GM12878 (cell line): ENCODE measurements at regions not wholly inside any gene's neighbourhood (a gene's known extent, or its start where the extent isn't known, plus 50 kb on each side); places are given as distances from the start of the nearest gene placed in this dataset.

Experiments
- ATAC-seq: fragments of 200-7000 bp; cut with Tn5 transposase; 3 replicates; pipeline ENCODE4 v1.9.1; 2020; ENCODE audit warnings: mild to moderate bottlenecking, moderate library complexity
- BruUV-seq: library from RNA; stranded (reverse); fragments of 400-500 nt; replicated peaks from 2 replicates; lab custom pipeline; 2021; lab: Mats Ljungman, UMichigan
- CTCF ChIA-PET: fragments of 300-600 bp; sonication (Branson Sonifier 250); formaldehyde crosslinking; extraction: SDS; loops from one replicate; lab custom pipeline; 2021; ENCODE audit warnings: inconsistent platforms; lab: Yijun Ruan, JAX
- POLR2A ChIA-PET: fragments of 350-600 bp; formaldehyde crosslinking; extraction: SDS; loops from one replicate; lab custom pipeline; 2021; ENCODE audit warnings: inconsistent platforms; lab: Charles Lee
- RAD21 ChIA-PET: fragments of 300-600 bp; sonication (Branson Sonifier 250); formaldehyde crosslinking; loops from one replicate; lab custom pipeline; 2023; ENCODE audit warnings: antibody characterized with exemption; ENCODE audit not compliant: unreplicated experiment; lab: Charles Lee
- SMC1A ChIA-PET: fragments of 300-600 bp; sonication (Branson Sonifier 250); formaldehyde crosslinking; loops from one replicate; lab custom pipeline; 2023; ENCODE audit not compliant: unreplicated experiment, uncharacterized antibody; lab: Charles Lee
- DNase-seq: peaks from one replicate; pipeline ENCODE4 v3.0.0-alpha.2; 2011; ENCODE audit warnings: low read depth, low spot score
- FAIRE-seq: peaks from 3 replicates; lab custom pipeline; 2011; peaks lifted over from hg19 to GRCh38; lab: Jason Lieb, UNC
- H2AFZ ChIP-seq: 2 replicates; pipeline ENCODE4 v1.6.0; 2011; ENCODE audit warnings: low read depth, low read length, control low read depth; ENCODE audit not compliant: control insufficient read depth
- H3K27ac ChIP-seq: 2 replicates; pipeline ENCODE4 v1.5.1; 2011; ENCODE audit warnings: control low read depth; ENCODE audit not compliant: control insufficient read depth, insufficient read depth
- H3K27me3 ChIP-seq, 2 experiments: replicated peaks in 1 of 2; 2 replicates each; pipeline versions ENCODE4 v1.6.0 to v1.6.1; 2011; ENCODE audit warnings: low read length in 1 of 2; ENCODE audit not compliant: control insufficient read depth in 2 of 2, insufficient read depth in 2 of 2
- H3K36me3 ChIP-seq, 2 experiments: 2 replicates each; pipeline ENCODE4 v1.5.1; 2011; ENCODE audit warnings: low read length in 1 of 2; ENCODE audit not compliant: control insufficient read depth in 2 of 2, insufficient read depth in 2 of 2
- H3K4me1 ChIP-seq: 2 replicates; pipeline ENCODE4 v1.6.1; 2011; ENCODE audit warnings: mild to moderate bottlenecking, low read length, moderate library complexity, mixed read lengths; ENCODE audit not compliant: control insufficient read depth, insufficient read depth
- H3K4me2 ChIP-seq: 2 replicates; pipeline ENCODE4 v1.6.0; 2011; ENCODE audit warnings: control low read depth; ENCODE audit not compliant: control insufficient read depth, insufficient read depth
- H3K4me3 ChIP-seq: fragments of 200-600 bp; sonication (generic); 2 replicates; pipeline ENCODE4 v1.5.1; 2016
- H3K79me2 ChIP-seq: 2 replicates; pipeline ENCODE4 v1.6.0; 2011; ENCODE audit warnings: low read length; ENCODE audit not compliant: control insufficient read depth, insufficient read depth
- H3K9ac ChIP-seq: 2 replicates; pipeline ENCODE4 v1.8.0; 2011; ENCODE audit warnings: low read length, control low read depth, mixed read lengths; ENCODE audit not compliant: control insufficient read depth, insufficient read depth
- H3K9me3 ChIP-seq: replicated peaks from 3 replicates; pipeline ENCODE4 v1.5.1; 2011; ENCODE audit warnings: mild to moderate bottlenecking, low read length; ENCODE audit not compliant: control insufficient read depth, insufficient read depth
- H4K20me1 ChIP-seq: 2 replicates; pipeline ENCODE4 v1.6.0; 2011; ENCODE audit not compliant: control insufficient read depth, insufficient read depth
- ATF7 ChIP-seq: fragments of 450-650 bp; IDR thresholded peaks from 2 replicates; pipeline ENCODE4 v1.6.1; 2016; ENCODE audit warnings: low read depth, mild to moderate bottlenecking
- BCL11A ChIP-seq: IDR thresholded peaks from 2 replicates; pipeline ENCODE4 v1.6.1; 2011; ENCODE audit warnings: low read depth, low read length
- EP300 ChIP-seq, 2 experiments: fragments of 150-350 bp in 1 of 2; IDR thresholded peaks; 2 replicates each; pipeline ENCODE4 v1.6.1; 2011 to 2012; ENCODE audit warnings: low read depth in 2 of 2, low read length in 2 of 2, borderline replicate concordance in 1 of 2, improper control_type of control experiment in 1 of 2, inconsistent platforms in 1 of 2; ENCODE audit not compliant: control insufficient read depth in 1 of 2
- FOXK2 ChIP-seq: fragments of 450-650 bp; IDR thresholded peaks from 2 replicates; pipeline ENCODE4 v1.6.1; 2017; ENCODE audit warnings: mild to moderate bottlenecking, moderate library complexity
- MEF2B ChIP-seq: fragments of 450-650 bp; IDR thresholded peaks from 2 replicates; pipeline ENCODE4 v1.6.1; 2018; ENCODE audit warnings: mild to moderate bottlenecking, moderate library complexity; ENCODE audit not compliant: partially characterized antibody, poor library complexity, severe bottlenecking
- MTA3 ChIP-seq: IDR thresholded peaks from 2 replicates; pipeline ENCODE4 v1.6.1; 2012; ENCODE audit warnings: low read length, inconsistent platforms, borderline replicate concordance
- NR2C1 ChIP-seq: fragments of 450-650 bp; IDR thresholded peaks from 2 replicates; pipeline ENCODE4 v1.6.1; 2017; ENCODE audit warnings: antibody characterized with exemption, mild to moderate bottlenecking, moderate library complexity
- POU2F2 ChIP-seq: IDR thresholded peaks from 3 replicates; pipeline ENCODE4 v1.6.1; 2011; ENCODE audit warnings: low read depth, mild to moderate bottlenecking, low read length, borderline replicate concordance
- RFX5 ChIP-seq: IDR thresholded peaks from 2 replicates; pipeline ENCODE4 v1.6.1; 2011; ENCODE audit warnings: low read depth, low read length, improper control_type of control experiment
- SREBF1 ChIP-seq: IDR thresholded peaks from 2 replicates; pipeline ENCODE4 v1.6.1; 2012; ENCODE audit warnings: mild to moderate bottlenecking, low read length
- in situ Hi-C: fragments of 300-500 bp; cut with MboI; formaldehyde crosslinking; loops from 9 replicates; pipeline ENCODE4 v1.14.3; 2018; ENCODE audit warnings: mixed read lengths
- intact Hi-C: fragments of 100-400 bp; cut with micrococcal nuclease; formaldehyde crosslinking; loops from one replicate; pipeline ENCODE4 v1.14.2; 2022; ENCODE audit not compliant: unreplicated experiment
- TF ChIP-seq, protein P1 (sequence below): IDR thresholded peaks from 2 replicates; pipeline ENCODE4 v1.6.1; 2011; ENCODE audit warnings: borderline replicate concordance, low read depth, mild to moderate bottlenecking, moderate library complexity, low read length; ENCODE audit not compliant: insufficient read depth, poor library complexity, severe bottlenecking

DNA sequence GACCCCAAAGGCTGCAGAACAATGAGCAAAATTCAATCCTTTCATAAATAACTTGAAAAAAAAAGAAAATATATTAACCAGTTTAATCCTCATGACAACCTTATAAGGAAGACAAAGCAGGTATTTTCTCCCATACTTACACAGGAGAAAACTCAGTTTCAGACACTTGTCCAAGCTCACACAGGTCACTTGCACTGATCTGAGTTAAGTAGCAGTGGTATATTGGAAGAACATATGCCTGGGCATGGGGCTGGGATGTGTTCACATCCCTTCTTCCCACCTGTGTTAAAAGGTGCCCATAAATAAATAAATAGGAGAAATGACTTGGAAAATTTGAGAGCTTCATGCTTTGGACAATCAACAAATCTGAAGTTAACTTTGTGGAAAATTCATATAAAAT lies 63.5 kb upstream of the SELENOP start:
- SMC1A ChIA-PET: interaction anchor here (0.7 to 1.9 kb wide), 3 partner anchors 11 to 20 kb away, joined by 4 to 5 read pairs (median 4); no protein-coding TSS in a partner anchor
- in situ Hi-C loops: no loop called here
- H3K9me3 ChIP-seq: no peaks in the 10 kb centered on the region

More for the DNA sequence above, 63.5 kb upstream of the SELENOP start:
- FAIRE-seq (no peak), ATAC-seq (no peak), DNase-seq (no peak)
- intact Hi-C loops: no loop called here
- TF ChIP-seq SREBF1 (no peak), FOXK2 (no peak), MEF2B (no peak), RFX5 (no peak), EP300 (IDR thresholded peaks at IDR 0.05; ENCODE audit: borderline replicate concordance in 1 of 2, control insufficient read depth in 1 of 2, low read depth in 2 of 2, low read length in 2 of 2) (no peak), MTA3 (no peak), BCL11A (no peak), NR2C1 (no peak), POU2F2 (no peak), ATF7 (no peak)
- TF ChIP-seq, protein P1, sequence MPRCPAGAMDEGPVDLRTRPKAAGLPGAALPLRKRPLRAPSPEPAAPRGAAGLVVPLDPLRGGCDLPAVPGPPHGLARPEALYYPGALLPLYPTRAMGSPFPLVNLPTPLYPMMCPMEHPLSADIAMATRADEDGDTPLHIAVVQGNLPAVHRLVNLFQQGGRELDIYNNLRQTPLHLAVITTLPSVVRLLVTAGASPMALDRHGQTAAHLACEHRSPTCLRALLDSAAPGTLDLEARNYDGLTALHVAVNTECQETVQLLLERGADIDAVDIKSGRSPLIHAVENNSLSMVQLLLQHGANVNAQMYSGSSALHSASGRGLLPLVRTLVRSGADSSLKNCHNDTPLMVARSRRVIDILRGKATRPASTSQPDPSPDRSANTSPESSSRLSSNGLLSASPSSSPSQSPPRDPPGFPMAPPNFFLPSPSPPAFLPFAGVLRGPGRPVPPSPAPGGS: no peak
- no TSS peak for BruUV-seq
- Histone ChIP-seq H3K4me3 (no peak overlapping the region), H3K4me2 (no peak overlapping the region), H3K27ac (no peak overlapping the region), H2AFZ (no peak overlapping the region), H3K9ac (no peak overlapping the region), H3K79me2 (no peaks in the 10 kb centered on the region), H3K27me3 (no peaks in the 10 kb centered on the region; a peak in 1 of 4 replicates), H4K20me1 (no peaks in the 10 kb centered on the region), H3K36me3 (no peaks in the 10 kb centered on the region), H3K4me1 (no peaks in the 10 kb centered on the region)
- ChIA-PET POLR2A (no interaction called here), RAD21 (no interaction called here), CTCF (interaction anchor here (0.7 to 1.3 kb wide), 4 partner anchors 9 to 818 kb away, joined by 3 to 4 read pairs (median 3); no protein-coding TSS in a partner anchor)
